CD14-positive monocyte (primary cell): ENCODE measurements at regions not wholly inside any gene's neighbourhood (a gene's known extent, or its start where the extent isn't known, plus 50 kb on each side); places are given as distances from the start of the nearest gene placed in this dataset.
"Not testable (repeated sequence)": the region's sequence is repeated elsewhere in the genome, so short reads cannot be mapped to it uniquely, and the experiment has no call there.

ENCODE experiments used
- DNase-seq, 3 donors: peaks; one replicate each; pipeline ENCODE4 v3.0.0-alpha.2; 2011 to 2022
- H2AFZ ChIP-seq: 2 replicates; pipeline ENCODE4 v1.6.0; 2012; ENCODE audit warnings: mild to moderate bottlenecking, low read depth, low read length, inconsistent platforms; ENCODE audit not compliant: insufficient read depth, poor library complexity, severe bottlenecking
- H3K27ac ChIP-seq, 2 donors: 1 replicate in 1 of 2; 2 replicates in 1 of 2; pipeline ENCODE4 v1.5.1; 2012 to 2013; ENCODE audit warnings: low read length in 2 of 2, control low read depth in 1 of 2, inconsistent platforms in 1 of 2, low read depth in 1 of 2, mild to moderate bottlenecking in 1 of 2
- H3K27me3 ChIP-seq, 2 donors: one replicate each; pipeline versions ENCODE4 v1.6.0 to v1.6.1; 2011 to 2013; ENCODE audit warnings: low read length in 2 of 2; ENCODE audit not compliant: control insufficient read depth in 2 of 2, insufficient read depth in 2 of 2
- H3K36me3 ChIP-seq, 2 donors: replicated peaks in 1 of 2; 1 replicate in 1 of 2; 2 replicates in 1 of 2; pipeline versions ENCODE4 v1.5.1 to v1.6.1; 2012 to 2013; ENCODE audit warnings: low read length in 2 of 2, control low read depth in 1 of 2, inconsistent platforms in 1 of 2, mild to moderate bottlenecking in 1 of 2; ENCODE audit not compliant: insufficient read depth in 2 of 2, control insufficient read depth in 1 of 2
- H3K4me1 ChIP-seq, 2 donors: 1 replicate in 1 of 2; 2 replicates in 1 of 2; pipeline versions ENCODE4 v1.5.1 to v1.6.1; 2012 to 2013; ENCODE audit warnings: low read length in 2 of 2, control low read depth in 1 of 2, inconsistent platforms in 1 of 2, mild to moderate bottlenecking in 1 of 2, moderate library complexity in 1 of 2; ENCODE audit not compliant: insufficient read depth in 2 of 2, control insufficient read depth in 1 of 2
- H3K4me2 ChIP-seq: replicated peaks from 2 replicates; pipeline ENCODE3; 2012; ENCODE audit warnings: low read length, moderate library complexity, mild to moderate bottlenecking; ENCODE audit not compliant: poor library complexity, severe bottlenecking; ENCODE audit errors: extremely low read depth
- H3K4me3 ChIP-seq, 3 experiments: fragments of 200-600 bp in 1 of 3; sonication (generic) in 1 of 3; replicated peaks in 1 of 3; 1 replicate in 2 of 3; 2 replicates in 1 of 3; pipeline ENCODE4 v1.5.1; 2011 to 2013; ENCODE audit warnings: low read length in 3 of 3, mild to moderate bottlenecking in 3 of 3, control low read depth in 2 of 3, low read depth in 2 of 3, inconsistent platforms in 1 of 3, moderate library complexity in 1 of 3
- H3K79me2 ChIP-seq: 2 replicates; pipeline ENCODE4 v1.6.0; 2012; ENCODE audit warnings: mild to moderate bottlenecking, control low read depth, inconsistent platforms, low read length, moderate library complexity; ENCODE audit not compliant: insufficient read depth
- H3K9ac ChIP-seq: 2 replicates; pipeline ENCODE4 v1.6.0; 2017; ENCODE audit warnings: low read length, mild to moderate bottlenecking; ENCODE audit not compliant: insufficient read depth, poor library complexity, severe bottlenecking
- H3K9me3 ChIP-seq, 2 donors: replicated peaks in 1 of 2; 1 replicate in 1 of 2; 2 replicates in 1 of 2; pipeline versions ENCODE4 v1.5.1 to v1.6.1; 2012 to 2013; ENCODE audit warnings: low read length in 2 of 2, control low read depth in 1 of 2; ENCODE audit not compliant: control insufficient read depth in 1 of 2, insufficient read depth in 1 of 2
- H4K20me1 ChIP-seq: 2 replicates; pipeline ENCODE4 v1.6.0; 2012; ENCODE audit warnings: mild to moderate bottlenecking, low read length, control low read depth, moderate library complexity; ENCODE audit not compliant: insufficient read depth
- H3K27ac Mint-ChIP-seq, 7 donors: one replicate each; pipeline ENCODE4 v1.8.0; 2020; ENCODE audit warnings: mild to moderate bottlenecking in 7 of 7, mixed read lengths in 7 of 7, moderate library complexity in 6 of 7, inconsistent platforms in 2 of 7
- H3K27me3 Mint-ChIP-seq, 3 donors: one replicate each; pipeline ENCODE4 v1.8.0; 2021 to 2022; ENCODE audit warnings: low read depth in 3 of 3, mild to moderate bottlenecking in 3 of 3, mixed read lengths in 3 of 3, moderate library complexity in 3 of 3, inconsistent platforms in 1 of 3
- H3K36me3 Mint-ChIP-seq, 2 donors: one replicate each; pipeline ENCODE4 v1.8.0; 2020; ENCODE audit warnings: mixed read lengths in 2 of 2, inconsistent platforms in 1 of 2, mild to moderate bottlenecking in 1 of 2
- H3K4me1 Mint-ChIP-seq: one replicate; pipeline ENCODE4 v1.8.0; 2020; ENCODE audit warnings: mild to moderate bottlenecking, mixed read lengths
- H3K4me3 Mint-ChIP-seq, 2 donors: one replicate each; pipeline ENCODE4 v1.8.0; 2020; ENCODE audit warnings: mild to moderate bottlenecking in 2 of 2, mixed read lengths in 2 of 2, moderate library complexity in 1 of 2
- H3K9me3 Mint-ChIP-seq, 7 donors: one replicate each; pipeline ENCODE4 v1.8.0; 2020 to 2022; ENCODE audit warnings: mixed read lengths in 7 of 7, mild to moderate bottlenecking in 6 of 7, moderate library complexity in 6 of 7, inconsistent platforms in 2 of 7
- WGBS: methylation state at CpG from one replicate; pipeline ENCODE4 v1.1.5; 2013; ENCODE audit warnings: missing lambda C conversion rate; ENCODE audit not compliant: insufficient coverage; 5-methylcytosine and 5-hydroxymethylcytosine counted together
- intact Hi-C, 2 donors: fragments of 100-400 bp; cut with micrococcal nuclease; formaldehyde crosslinking; loops; one replicate each; pipeline versions ENCODE4 v1.15.0 to v1.15.1; 2023

DNA sequence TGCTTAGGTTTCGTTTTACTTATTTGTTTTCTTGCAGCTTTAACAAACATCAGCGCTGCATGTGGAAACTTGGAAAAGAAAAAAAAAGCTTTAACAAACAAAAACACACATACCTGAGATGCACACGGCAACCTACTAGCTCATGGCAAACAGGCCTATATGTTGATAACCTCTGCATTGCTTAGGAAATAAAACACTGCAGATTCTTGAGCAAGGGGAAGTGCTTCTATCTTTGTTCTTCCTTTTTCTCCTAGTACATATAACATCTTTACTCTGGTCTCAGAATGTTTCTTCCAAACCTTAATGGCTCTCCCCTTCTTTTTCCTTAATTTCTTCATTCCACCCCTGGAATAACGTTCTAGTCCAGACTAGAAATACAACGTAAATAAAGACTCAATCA, 142.9 kb upstream of the NBPF9 start:
- H3K4me1 Mint-ChIP-seq, H3K4me3 ChIP-seq, H3K4me2 ChIP-seq, H3K4me3 Mint-ChIP-seq, H3K79me2 ChIP-seq, H3K9me3 ChIP-seq, H4K20me1 ChIP-seq, H3K4me1 ChIP-seq, H3K36me3 Mint-ChIP-seq, H3K9ac ChIP-seq, intact Hi-C loops, H3K27ac Mint-ChIP-seq, H3K9me3 Mint-ChIP-seq, H3K36me3 ChIP-seq, DNase-seq, H2AFZ ChIP-seq, H3K27me3 ChIP-seq, H3K27ac ChIP-seq, H3K27me3 Mint-ChIP-seq: not testable (repeated sequence)
- WGBS, result no CpG with 5 or more reads among the region's 5 CpGs

GRCh38 chr1:149248610-149249009, 145.3 kb upstream of the NBPF9 start:
- H2AFZ ChIP-seq, H3K79me2 ChIP-seq, H3K4me1 Mint-ChIP-seq, H3K27ac Mint-ChIP-seq, intact Hi-C loops, H3K27me3 ChIP-seq, H3K9me3 Mint-ChIP-seq, H3K4me1 ChIP-seq, H3K36me3 Mint-ChIP-seq, H4K20me1 ChIP-seq, H3K9ac ChIP-seq, H3K4me3 ChIP-seq, H3K4me3 Mint-ChIP-seq, H3K27me3 Mint-ChIP-seq, H3K27ac ChIP-seq, H3K36me3 ChIP-seq, H3K9me3 ChIP-seq, H3K4me2 ChIP-seq, DNase-seq: not testable (repeated sequence)
- no CpG with 5 or more reads among the region's 2 CpGs for WGBS

DNA sequence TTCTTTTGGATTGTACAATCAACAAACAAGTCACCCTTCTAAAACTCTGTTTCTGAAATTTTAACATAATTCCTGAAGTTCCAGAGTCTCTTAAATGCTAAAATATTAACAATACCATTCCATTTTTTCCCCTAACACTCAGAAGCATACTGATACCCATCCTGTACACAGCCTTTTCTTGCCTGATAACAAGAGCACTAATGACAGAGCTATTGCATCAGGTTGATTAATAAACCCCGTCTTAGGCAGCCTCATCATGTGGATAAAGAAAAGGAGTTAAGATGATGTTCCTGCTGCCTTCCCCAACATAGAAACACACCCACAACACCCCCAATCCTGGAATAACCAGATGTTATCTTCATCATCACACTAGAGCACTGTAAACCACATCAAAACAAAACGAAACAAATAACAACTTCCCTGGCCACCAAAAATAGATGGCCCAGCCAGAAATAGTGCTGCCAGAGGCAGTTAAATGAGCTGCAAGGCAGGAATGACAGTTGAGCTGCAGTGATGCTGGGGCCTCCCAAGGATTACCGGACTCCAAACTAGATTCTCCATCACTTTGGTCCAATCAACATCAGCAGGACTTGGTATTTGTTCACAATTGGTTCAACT, 146.6 kb upstream of the NBPF9 start:
- not testable (repeated sequence) for H4K20me1 ChIP-seq, H3K4me2 ChIP-seq
- WGBS, result no CpG with 5 or more reads among the region's 3 CpGs

DNA sequence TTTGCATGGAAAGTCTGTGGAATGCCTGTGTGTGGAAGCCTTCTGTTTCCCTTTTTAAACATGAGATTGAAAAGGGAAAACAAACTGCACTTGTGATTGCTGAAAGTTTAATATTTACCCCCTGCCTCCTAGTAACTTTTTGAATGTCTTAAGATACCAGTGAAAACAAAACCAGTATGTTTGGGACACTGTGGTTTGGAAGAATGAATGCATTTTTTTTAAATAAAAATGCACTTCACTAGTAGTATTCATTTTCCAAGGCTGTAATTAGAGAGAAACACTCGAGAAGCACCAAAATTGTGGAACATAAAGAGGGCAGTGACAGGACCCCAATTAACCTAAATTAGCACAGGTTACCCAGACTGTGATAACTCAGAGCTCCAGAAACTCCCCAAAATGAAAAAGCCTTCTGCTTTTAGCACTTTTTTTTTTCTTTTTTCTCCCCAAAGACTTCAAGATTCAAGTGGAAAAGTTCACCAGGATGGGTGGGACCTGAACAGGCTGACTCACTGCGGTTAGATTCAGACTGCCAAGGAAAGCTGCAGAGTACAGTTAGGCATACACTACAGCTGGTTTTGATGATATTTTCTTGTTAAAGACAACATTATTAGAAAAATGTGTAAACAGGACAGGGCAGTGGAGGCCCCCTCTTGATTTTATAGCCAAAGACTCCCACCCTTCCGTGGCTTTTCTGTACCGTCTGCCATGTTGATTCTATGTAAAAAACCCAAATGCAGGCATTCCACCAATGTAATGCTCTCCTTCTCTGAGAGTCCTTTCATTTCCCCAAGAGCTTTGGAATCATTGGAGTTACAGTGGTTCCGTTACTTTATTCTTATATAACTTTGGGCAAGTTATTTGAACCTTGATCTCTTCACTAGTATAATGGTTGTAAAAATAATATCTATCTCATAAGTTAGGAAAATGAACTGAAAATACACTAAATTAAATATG, 151.8 kb upstream of the NBPF9 start:
- H4K20me1 ChIP-seq, H3K36me3 Mint-ChIP-seq, H3K9ac ChIP-seq, H3K27me3 ChIP-seq, H3K9me3 ChIP-seq, H2AFZ ChIP-seq, H3K27me3 Mint-ChIP-seq, H3K27ac ChIP-seq, H3K4me1 Mint-ChIP-seq, intact Hi-C loops, H3K4me1 ChIP-seq, H3K79me2 ChIP-seq, H3K4me2 ChIP-seq, DNase-seq, H3K4me3 Mint-ChIP-seq, H3K27ac Mint-ChIP-seq, H3K9me3 Mint-ChIP-seq, H3K36me3 ChIP-seq, H3K4me3 ChIP-seq: not testable (repeated sequence)
- WGBS, result no CpG with 5 or more reads among the region's 5 CpGs

More for the DNA sequence above, 146.6 kb upstream of the NBPF9 start:
- intact Hi-C loops, DNase-seq, H3K4me1 ChIP-seq, H3K36me3 ChIP-seq, H3K27ac ChIP-seq, H3K4me3 ChIP-seq, H2AFZ ChIP-seq, H3K27ac Mint-ChIP-seq, H3K27me3 Mint-ChIP-seq, H3K9ac ChIP-seq, H3K36me3 Mint-ChIP-seq, H3K27me3 ChIP-seq, H3K4me3 Mint-ChIP-seq, H3K9me3 ChIP-seq, H3K9me3 Mint-ChIP-seq, H3K79me2 ChIP-seq, H3K4me1 Mint-ChIP-seq: not testable (repeated sequence)
